NCI-H1930 (cell line): ENCODE measurements at regions not wholly inside any gene's neighbourhood (a gene's known extent, or its start where the extent isn't known, plus 50 kb on each side); places are given as distances from the start of the nearest gene placed in this dataset.
A peak's percentile ranks its signal among the peaks of the same experiment; 100 is the strongest.

Experiments
- DNase-seq, 2 experiments: peaks; one replicate each; lab custom pipeline; 2025; lab: John Stamatoyannopoulos, UW

DNA sequence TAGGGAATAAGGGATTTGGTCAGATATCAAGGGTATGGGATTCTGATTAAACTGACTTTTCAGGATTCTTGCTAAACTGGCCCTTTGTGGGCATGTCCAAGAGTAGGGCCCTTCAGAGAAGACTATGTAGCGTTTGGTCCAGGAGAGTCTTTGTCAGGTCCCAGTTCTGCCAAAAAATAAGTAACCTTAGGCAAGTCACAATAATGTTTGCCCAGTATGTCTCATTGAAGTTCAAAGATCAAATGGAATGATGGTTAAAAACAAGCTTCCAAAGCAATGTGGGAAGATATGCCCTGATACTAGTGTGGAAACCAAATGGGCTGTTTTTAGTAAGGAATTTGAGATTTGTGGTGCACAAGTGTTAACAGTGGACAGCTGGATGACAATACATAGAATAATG lies 454.4 kb downstream of the WDR72 start:
- DNase-seq = no peak

DNA sequence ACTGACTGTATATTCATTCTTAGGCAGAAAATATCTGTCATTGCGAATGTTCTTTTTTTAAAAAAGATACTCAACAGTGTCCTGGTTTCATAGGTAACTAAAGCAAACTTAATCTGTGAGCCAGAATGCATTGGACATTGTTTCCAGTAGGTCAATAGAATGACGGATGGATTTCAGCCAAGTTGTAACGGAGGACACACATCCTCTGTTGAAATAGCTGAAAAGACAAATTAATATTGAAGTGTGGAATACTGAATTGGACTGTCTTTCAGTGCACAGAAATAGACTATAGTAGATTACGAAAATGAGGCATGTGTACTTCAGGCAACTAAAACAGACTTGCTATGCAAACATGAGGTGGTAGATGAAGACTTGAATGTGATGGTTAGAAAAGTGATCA lies 461.6 kb downstream of the WDR72 start:
- DNase-seq = peak; percentile 3 to 33

DNA sequence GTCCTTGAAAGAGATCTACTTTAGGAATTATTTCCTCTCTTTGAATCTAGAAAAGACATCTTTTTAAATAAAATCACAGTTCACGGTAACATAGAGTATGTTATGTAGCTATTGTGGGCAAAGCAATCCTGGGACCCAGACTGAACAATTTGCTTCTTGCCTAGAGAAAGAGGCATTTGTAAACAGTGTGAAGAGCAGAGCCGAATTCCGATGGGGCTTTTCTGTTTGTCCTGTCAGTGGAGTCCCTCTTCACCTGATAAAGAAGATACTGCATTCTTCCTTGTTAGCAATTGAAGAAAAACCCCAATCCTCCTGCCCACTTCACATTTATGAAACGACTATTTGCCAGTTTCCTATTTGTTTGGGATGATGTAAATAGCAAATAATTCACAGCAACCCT lies 462.9 kb downstream of the WDR72 start:
- DNase-seq = no peak

DNA sequence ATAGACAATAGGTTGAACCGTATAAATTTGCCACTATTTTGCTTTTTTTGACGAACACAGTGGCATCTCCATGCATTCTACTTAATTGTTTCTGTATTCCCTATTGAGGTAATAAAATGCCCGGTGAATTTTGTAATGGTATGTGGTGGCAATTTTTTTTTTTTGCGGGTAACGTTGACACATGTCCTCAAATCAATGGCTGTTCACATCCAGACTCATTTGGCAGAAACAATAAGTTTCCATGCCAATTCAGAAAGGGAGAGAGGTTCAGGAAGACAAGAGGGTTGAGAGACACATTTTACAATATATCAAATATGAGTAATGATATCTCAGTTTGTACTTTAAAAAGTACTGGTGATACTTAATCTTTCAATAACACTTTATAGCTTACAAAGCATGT lies 463.9 kb downstream of the WDR72 start:
- no peak for DNase-seq

DNA sequence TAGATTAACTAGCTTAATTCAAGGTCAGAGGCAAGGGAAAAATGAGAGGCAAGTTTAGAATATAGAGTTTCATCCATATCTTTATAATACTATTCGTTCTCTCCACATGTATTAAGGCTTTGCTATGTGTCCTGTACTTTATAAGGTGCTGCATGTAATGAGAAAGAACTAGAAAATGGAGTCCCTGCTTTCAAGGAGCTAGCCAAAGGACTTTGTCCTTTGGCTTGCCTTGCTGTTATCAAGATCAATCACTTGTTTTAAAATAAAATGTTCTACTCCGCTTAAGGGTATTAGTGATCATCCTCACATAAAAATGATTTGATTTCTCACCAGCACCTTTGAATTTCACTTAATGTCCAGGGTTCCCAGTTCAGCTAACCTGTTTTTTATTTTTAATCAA lies 470.9 kb downstream of the WDR72 start:
- no peak for DNase-seq

DNA sequence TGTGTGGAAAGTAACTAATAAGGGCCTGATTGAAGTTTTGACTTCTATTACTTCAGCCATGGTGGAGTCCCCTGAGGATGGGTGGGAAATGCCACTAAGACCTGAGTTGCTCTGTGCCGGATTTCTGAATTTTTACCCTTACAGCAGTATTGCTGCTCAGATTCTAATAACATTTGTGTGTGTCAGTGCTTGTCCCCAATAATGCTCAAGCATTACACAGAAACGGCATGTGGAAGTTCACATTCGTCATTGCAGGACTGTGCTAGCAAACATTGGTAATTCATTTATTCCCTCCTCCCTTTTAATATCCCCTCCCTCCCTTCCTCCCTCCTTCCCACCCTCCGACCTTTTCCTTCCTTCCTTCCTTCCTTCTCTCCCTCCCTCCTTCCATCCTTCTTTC lies 484.5 kb upstream of the ONECUT1 start:
- no peak for DNase-seq

DNA sequence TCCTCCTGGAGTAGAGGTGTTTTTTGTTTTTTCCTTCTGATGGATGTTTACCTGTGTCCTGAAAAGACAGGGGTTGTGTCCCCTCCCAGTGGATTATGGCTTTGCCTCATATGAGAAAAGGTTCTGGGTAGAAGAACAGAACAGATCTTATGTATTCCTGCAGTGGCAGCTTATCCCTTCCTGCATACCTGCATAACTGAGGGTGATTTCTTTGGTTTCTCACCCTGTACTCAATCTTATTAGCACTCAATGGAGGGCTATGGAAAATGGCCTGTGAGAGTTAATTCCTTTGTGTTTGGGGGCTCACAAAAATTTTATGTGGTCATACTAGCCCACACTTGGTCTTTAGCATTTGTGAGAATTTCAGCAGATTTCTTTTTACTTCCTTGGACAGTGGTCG lies 482.0 kb upstream of the ONECUT1 start:
- no peak for DNase-seq

DNA sequence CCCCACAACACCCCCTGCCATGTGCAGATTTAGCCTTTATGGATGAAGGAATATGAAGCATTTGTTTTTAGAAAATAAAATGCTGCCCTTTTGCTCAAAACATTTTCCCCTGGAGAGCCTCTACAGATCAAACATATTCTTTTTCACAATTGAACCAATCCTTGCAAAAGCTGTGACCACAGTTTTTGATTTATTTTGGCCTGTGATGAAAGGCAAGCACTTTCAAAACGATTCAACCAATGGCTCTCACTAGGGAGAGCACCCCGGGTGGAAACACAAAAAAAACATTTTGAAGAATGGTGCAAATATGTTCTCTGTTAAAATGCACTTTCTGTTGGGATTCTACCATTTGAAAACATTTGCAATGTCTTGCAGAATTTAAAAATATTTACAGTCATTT lies 476.0 kb upstream of the ONECUT1 start:
- no peak for DNase-seq

DNA sequence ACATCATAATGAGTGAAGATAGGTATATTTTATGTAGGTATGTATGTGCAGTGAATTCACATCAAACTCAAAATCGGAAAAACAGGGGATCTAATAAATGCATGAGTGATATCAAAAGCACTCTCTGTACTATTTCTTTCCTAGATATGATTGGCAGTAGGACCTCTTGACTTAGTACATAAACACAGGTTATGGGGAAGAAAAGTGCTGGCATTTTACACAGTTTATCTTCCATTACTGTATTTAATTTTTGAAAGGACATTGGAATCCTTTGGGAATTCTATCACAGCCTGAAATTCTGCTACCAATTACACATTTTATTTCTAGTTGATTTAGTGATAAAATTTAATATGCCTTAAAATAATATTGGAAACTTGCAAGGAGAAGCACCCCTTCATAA lies 470.5 kb upstream of the ONECUT1 start:
- no peak for DNase-seq

DNA sequence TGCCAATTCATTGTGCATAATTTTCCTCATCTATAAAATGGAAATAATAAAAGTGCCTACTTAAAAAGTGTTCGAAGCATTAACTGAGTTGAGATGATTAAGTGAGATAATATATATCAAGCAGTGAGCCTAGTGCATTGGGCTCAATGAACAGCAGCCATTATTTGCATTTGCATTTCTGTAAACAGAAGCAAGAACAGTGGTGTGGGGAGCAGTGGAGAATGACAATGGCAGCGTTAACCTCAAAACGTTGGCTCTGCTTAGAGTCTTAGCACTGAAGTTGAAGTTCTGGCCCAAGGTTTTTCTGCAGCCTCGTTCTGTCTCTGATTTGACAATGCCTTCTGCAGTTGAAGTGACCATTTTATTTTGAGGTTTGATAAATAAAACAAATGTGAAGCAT lies 466.3 kb upstream of the ONECUT1 start:
- DNase-seq = no peak

DNA sequence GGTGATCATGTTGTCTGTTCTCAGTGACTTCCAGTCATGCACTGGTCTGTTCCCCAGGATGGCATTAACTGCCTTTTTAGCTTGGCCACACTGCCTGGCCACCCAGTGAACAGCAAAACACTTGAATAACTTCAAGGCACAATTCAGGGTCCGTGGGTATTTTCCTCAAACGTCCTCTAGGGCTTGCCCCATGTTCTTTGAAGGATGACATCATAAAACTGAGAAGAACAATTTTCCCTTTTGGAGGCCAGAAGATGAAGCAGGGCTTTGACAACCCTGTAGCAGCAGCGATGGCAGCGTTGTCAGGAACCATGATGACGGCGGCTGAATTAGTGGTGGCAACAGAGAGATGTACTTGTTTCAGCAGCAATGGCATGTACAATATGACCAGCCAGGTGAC lies 465.9 kb upstream of the ONECUT1 start:
- DNase-seq = no peak

DNA sequence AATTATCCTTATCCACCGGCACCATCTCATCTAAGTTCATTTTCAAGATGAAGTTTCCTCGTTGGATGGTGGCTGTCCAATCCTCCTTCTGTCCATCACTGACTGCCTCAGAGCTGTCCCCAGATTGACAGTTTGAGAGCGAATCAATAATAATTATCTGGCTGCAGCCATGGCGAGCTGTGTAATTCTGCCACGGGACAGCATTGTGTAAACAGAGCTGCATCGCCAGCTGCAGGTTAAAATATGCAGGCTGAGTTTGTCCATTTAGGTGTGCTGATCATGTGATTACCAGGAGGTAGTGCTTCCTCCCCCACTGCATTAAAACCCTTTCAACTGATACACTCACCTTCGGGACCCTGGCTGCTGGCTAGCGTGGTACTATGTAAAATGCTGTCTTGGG lies 461.9 kb upstream of the ONECUT1 start:
- DNase-seq = no peak

DNA sequence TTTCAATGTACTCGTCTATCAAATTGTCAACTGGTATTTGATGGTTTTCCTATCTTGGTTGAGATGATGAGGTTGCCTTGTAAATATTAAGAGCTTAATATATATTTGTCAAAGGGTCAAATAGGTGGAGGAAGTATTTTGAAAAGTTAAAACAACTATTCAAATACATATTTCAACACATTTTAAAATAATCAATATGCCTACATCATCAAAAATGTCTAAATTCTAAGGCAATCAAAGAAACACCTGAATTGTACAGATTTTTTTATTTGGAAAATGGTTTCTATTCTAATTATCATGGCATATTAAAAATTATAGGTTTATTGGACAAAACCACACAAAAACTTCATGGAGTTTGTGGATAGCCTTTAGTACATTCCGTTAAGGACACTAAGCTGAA lies 461.4 kb upstream of the ONECUT1 start:
- no peak for DNase-seq

DNA sequence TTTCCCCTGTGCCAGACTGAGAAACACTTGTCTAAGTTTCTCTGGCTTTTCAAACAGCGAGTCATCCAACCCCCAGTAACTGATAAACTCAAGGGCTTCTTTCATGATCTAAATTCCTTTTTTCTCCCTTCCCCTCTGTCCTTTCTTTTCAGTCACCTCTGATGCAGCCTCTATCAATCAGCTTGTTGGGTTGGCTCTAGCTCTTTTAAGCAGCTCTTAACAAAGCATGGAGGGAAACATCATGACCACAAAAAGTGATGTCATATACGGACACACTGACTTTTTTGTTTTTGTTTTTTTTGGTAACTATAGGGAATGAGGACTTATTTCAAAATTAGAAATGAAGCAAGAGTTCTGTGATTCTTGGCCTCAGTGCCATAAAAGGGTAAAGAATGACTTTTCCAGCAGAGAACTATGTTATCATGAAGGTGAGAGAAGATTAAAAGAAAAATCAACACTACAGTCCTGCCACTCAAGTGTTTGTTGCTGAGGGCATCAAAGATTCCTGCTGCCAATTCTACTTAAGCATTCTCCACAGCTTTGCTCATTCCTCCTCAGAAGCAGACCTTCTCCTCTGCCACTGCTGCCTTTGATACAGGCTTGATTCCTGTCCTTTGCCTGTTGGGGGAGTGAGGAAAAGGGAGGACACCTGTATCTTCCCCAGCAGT lies 457.0 kb upstream of the ONECUT1 start:
- no peak for DNase-seq

DNA sequence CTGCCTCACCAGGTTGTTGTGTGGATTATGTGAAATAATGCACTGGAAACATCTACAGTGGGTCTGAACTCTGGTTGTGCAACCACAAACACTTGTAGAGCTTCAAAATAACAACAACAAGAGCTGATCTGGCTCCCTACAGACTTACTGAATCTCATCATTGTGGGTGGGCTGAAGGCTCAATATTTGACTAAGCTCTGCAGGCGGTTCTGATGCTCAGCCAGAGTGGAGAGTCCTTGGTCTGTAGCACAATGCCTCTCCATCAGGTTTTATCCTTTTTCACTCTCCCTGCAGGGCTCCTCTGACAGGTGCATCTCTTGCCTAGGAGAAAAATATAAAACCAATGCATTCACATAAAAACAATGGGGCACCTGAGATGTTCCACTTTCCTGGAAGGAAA lies 456.3 kb upstream of the ONECUT1 start:
- DNase-seq = no peak

DNA sequence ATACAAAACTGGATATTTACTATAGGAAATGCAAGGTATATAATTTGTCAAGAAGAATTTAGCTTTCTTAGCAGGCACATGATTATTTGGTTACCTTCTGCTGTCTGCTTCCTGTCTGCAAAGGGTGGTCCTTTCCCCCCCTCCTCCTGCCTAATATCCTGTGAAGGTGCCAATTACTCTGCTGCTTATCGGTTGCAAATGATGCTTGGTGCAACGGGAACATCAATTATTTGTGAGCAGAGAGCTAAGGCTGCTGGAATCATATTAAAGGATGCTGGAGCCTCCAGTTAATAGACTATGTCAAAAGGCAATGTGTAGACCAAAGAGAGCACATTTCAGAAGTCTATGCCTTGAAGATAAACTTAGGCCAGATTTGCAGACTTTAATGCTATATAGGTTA lies 443.7 kb upstream of the ONECUT1 start:
- no peak for DNase-seq

DNA sequence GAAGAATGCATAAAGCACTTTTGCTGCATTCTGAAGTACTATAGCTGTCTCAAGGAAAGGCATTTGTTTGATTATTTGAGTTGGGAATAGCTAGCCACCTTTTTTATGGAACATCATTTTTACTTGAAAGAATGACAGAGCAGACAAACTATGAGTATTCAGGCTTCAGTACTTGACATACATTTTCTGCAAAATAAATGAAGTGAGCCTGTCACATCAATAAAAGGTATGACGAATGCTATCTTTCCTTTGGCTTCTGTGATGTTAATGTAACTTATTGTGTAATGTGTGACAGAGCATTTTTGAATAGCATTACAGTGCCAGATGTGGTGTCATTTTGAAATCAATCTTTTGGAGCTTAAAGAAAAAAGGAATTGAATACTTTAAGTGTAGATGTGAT lies 440.3 kb upstream of the ONECUT1 start:
- no peak for DNase-seq

DNA sequence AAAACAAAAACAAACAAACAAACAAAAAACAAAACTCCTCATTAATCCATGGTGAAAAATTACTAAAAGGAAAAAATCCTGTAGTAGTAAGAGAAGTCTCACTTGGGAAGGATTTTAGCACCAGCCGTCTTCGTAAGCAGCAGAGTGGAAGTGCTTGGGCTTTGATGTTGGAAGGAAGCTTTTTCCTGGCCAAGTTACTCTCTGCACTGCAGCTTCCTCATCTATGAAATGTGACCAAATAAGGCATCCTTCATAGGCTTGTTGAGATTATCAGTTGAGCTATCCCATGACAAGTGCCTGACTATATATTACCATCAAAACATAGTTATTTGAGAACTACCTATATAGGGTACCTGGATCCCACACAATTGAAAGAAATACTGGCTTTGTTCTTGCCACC lies 436.4 kb upstream of the ONECUT1 start:
- DNase-seq = no peak

DNA sequence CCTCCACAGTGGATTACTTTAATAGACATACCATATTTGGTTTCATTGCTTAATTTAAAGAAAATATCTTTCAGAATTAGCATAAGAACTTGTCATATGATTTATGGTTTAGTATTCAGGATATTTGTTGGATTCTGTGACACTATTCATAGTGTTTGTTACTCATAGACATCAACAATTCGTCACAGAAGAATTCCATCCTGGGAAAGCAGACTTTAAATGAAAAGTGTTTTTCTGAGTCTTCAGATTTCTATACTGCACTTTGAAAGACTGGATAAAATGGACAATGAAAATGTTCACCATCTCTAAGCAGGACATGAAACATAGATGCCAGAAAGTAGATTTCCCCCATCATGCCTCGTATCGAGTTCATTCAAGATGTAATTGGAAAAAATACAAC lies 435.6 kb upstream of the ONECUT1 start:
- no peak for DNase-seq

DNA sequence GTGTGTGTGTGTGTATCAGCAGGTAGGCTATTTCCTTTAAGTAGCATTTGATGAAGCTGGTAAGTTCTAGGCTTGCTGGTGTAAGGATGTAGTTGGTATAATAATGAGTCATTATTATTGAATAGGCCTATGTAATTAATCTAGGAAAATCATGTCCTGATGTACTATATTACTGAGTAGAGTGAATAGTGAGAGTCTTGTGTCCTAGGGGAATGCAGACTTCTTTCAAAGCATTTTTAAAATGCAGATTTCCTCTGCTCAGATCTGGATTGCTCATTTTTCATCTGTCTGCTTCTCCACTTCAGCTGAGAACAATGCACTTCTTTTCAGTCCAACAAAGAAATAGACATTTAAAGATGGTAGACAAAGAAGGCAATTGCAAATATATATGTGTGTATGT lies 434.2 kb upstream of the ONECUT1 start:
- DNase-seq = no peak

DNA sequence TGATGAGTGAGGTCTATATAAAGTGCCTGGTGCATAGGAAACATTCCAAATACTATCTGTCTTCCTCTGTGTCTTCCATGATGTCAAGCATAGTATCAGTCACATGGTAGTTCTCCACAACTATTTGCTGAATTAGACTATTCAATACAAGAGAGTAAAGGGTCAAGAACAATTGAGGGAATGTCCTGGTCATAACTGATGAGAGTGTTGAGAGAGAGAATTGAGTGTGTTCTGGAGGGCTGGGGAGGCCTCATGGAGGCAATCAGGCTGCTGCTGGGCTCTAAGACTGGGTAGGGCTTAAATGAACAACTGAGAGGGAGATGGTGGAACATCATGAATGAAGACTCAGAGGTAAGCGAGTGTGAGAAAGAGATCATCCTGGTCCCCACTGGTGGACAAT lies 433.7 kb upstream of the ONECUT1 start:
- no peak for DNase-seq

DNA sequence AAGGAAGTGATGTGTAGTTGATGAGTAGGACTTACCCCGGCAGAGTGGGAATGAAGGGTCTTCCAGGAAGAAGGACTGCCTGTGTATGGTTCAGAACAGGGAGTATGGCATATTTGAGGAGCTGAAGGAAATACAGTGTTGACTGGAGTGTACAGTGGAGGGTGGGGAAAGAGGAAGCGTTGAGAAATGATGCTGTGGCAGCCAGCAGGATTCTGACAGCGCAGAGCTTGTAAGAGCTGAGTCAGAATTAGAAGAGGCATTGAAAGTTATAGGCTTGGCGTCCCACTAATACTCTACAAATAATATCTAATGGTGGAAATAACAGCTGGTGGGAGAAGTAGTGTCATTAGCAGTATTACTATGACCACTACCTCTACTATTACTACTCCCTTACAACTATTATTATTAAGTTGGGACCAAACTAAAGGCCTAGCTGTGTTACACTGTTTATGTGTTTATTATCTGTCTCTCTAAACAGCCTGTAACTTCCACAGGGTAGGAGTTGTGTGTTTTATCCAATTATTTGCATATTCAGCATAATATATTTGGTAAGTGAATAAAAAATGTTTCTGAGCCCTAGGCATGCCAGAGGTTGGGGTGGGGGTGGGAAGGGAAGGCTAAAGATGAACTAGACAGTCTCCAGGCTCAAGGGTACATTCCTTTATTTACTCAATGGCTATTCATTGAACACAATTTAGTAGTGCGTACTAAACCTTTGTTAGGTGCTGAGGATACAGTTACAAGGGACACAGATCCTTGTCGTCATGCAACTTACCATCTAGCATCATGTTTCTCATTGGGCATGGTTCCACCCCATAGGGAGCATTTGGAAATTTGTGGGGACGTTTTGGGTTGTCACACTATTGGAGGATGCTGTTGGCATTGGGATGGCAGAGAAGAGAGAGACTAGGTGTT lies 428.8 kb upstream of the ONECUT1 start:
- no peak for DNase-seq

DNA sequence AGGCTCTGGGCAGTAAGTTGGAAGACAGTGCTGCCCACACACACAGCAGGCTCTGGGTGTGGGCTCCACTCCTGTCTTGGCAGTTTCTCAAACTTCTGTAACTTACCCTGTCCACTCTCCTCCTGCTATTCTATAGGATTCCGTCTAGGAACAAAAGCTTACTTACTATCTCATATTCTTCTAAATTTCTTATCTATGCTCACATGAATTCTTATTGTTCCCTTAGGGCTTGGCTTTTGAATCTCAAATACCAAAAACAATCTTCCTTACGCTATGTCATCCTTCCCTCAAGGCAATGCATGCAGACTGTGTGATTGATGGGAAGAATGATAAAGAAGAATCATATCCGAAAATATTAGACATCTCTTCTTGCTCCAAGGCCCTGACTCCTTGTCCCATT lies 425.9 kb upstream of the ONECUT1 start:
- DNase-seq = no peak

DNA sequence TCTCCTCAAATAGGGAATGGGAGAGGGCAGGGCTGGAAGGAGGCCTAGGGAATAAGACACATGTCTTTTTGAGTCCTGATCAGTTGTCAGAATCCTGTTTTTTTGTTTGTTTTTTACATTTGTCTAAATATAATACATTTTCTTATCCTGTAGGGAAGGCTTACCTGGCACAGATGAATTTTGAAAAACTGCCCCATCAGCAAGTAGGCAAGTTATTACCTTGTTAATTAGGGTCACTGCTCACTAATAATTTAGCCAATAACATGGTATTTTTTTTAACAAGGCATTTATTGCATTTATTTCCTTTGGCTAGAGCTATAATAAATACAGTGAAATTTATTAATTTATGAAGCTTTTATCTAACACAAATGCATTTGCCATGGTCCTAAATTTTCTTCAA lies 423.2 kb upstream of the ONECUT1 start:
- DNase-seq = no peak
